Breast epithelium (tissue), 4 donors: ENCODE measurements at regions not wholly inside any gene's neighbourhood (a gene's known extent, or its start where the extent isn't known, plus 50 kb on each side); places are given as distances from the start of the nearest gene placed in this dataset.

Source experiments
- DNase-seq, 2 donors: peaks; one replicate each; pipeline ENCODE4 v3.0.0-alpha.2; 2019; ENCODE audit warnings: low spot score in 2 of 2
- H3K27ac ChIP-seq, 2 donors: fragments of 200-600 bp; sonication (generic) in 1 of 2; one replicate each; pipeline ENCODE4 v1.5.1; 2016 to 2019; ENCODE audit warnings: mild to moderate bottlenecking in 1 of 2
- H3K27me3 ChIP-seq, 2 donors: fragments of 200-600 bp; sonication (generic) in 1 of 2; one replicate each; pipeline versions ENCODE4 v1.5.1 to v1.6.0; 2017 to 2019; ENCODE audit warnings: control low read depth in 1 of 2, mild to moderate bottlenecking in 1 of 2
- H3K36me3 ChIP-seq: fragments of 200-600 bp; one replicate; pipeline ENCODE4 v1.5.1; 2019
- H3K4me1 ChIP-seq, 2 donors: fragments of 200-600 bp; sonication (generic); one replicate each; pipeline ENCODE4 v1.5.1; 2016 to 2019; ENCODE audit warnings: control low read depth in 1 of 2
- H3K4me3 ChIP-seq, 3 donors: fragments of 200-600 bp; sonication (generic); 1 replicate in 2 of 3; 2 replicates in 1 of 3; pipeline ENCODE4 v1.5.1; 2016 to 2019; ENCODE audit warnings: mild to moderate bottlenecking in 3 of 3, moderate library complexity in 2 of 3
- H3K9me3 ChIP-seq, 2 donors: fragments of 200-600 bp; sonication (generic) in 1 of 2; one replicate each; pipeline ENCODE4 v1.5.1; 2016 to 2019; ENCODE audit warnings: control low read depth in 1 of 2
- CTCF ChIP-seq, 3 donors: fragments of 450-650 bp; IDR thresholded peaks; one replicate each; pipeline ENCODE4 v1.5.1; 2016 to 2017; ENCODE audit warnings: antibody characterized with exemption in 3 of 3, mild to moderate bottlenecking in 3 of 3, moderate library complexity in 3 of 3
- POLR2A ChIP-seq: fragments of 450-650 bp; IDR thresholded peaks from one replicate; pipeline ENCODE4 v1.6.1; 2016; ENCODE audit warnings: antibody characterized with exemption, mild to moderate bottlenecking, moderate library complexity
- POLR2AphosphoS5 ChIP-seq, 3 donors: sonication (generic); formaldehyde crosslinking; IDR thresholded peaks; one replicate each; pipeline ENCODE4 v1.6.1; 2017; ENCODE audit warnings: antibody characterized with exemption in 3 of 3
- intact Hi-C: fragments of 100-400 bp; cut with DNase I; formaldehyde crosslinking; loops from one replicate; pipeline ENCODE4 v1.15.1; 2023; ENCODE audit warnings: low total_unique reads

- H3K4me3 ChIP-seq, result no peak overlapping the region
- intact Hi-C loops, result no loop called here
- H3K36me3 ChIP-seq, result no peaks in the 10 kb centered on the region
- H3K9me3 ChIP-seq, result no peaks in the 10 kb centered on the region
- H3K27ac ChIP-seq, result no peak overlapping the region
- TF ChIP-seq POLR2AphosphoS5 (IDR thresholded peaks at IDR 0.05), result no peak
- no peak for TF ChIP-seq CTCF (IDR thresholded peaks at IDR 0.05)
- no peak for TF ChIP-seq POLR2A
- H3K27me3 ChIP-seq, result no peaks in the 10 kb centered on the region
- H3K4me1 ChIP-seq, result no peaks in the 10 kb centered on the region
- no peak for DNase-seq
These were observed 630.5 kb downstream of the CBLN2 start for GRCh38 chr18:71913641-71914040.

- Histone ChIP-seq H3K4me3 (no peak overlapping the region), H3K36me3 (no peaks in the 10 kb centered on the region), H3K4me1 (no peaks in the 10 kb centered on the region), H3K27me3 (no peaks in the 10 kb centered on the region), H3K27ac (no peak overlapping the region), H3K9me3 (no peaks in the 10 kb centered on the region)
- no peak for DNase-seq
- intact Hi-C loops, result no loop called here
- TF ChIP-seq CTCF (IDR thresholded peaks at IDR 0.05), result no peak
- no peak for TF ChIP-seq POLR2A
- no peak for TF ChIP-seq POLR2AphosphoS5 (IDR thresholded peaks at IDR 0.05)
These were observed 641.7 kb downstream of the CBLN2 start for GRCh38 chr18:71902482-71902881.

- no peak overlapping the region for H3K27ac ChIP-seq
- no peak overlapping the region for H3K4me3 ChIP-seq
- no peak for DNase-seq
- no peaks in the 10 kb centered on the region for H3K4me1 ChIP-seq
- no peaks in the 10 kb centered on the region for H3K9me3 ChIP-seq
- no peak for TF ChIP-seq CTCF (IDR thresholded peaks at IDR 0.05)
- no peak for TF ChIP-seq POLR2AphosphoS5 (IDR thresholded peaks at IDR 0.05)
- no peak for TF ChIP-seq POLR2A
- H3K27me3 ChIP-seq, result no peaks in the 10 kb centered on the region
- H3K36me3 ChIP-seq, result no peaks in the 10 kb centered on the region
- intact Hi-C loops, result no loop called here
These were observed 644.3 kb downstream of the CBLN2 start for GRCh38 chr18:71899707-71900472.

GRCh38 chr18:71899183-71899582, 645.0 kb downstream of the CBLN2 start:
- Histone ChIP-seq H3K9me3 (no peaks in the 10 kb centered on the region), H3K4me3 (no peak overlapping the region), H3K4me1 (no peaks in the 10 kb centered on the region), H3K27me3 (no peaks in the 10 kb centered on the region), H3K36me3 (no peaks in the 10 kb centered on the region), H3K27ac (no peak overlapping the region)
- TF ChIP-seq CTCF (IDR thresholded peaks at IDR 0.05) (no peak), POLR2A (no peak), POLR2AphosphoS5 (IDR thresholded peaks at IDR 0.05) (no peak)
- no peak for DNase-seq
- intact Hi-C loops, result no loop called here

- H3K4me1 ChIP-seq, result no peaks in the 10 kb centered on the region
- no peak overlapping the region for H3K4me3 ChIP-seq
- DNase-seq, result no peak
- no peak overlapping the region for H3K27ac ChIP-seq
- intact Hi-C loops, result no loop called here
- H3K9me3 ChIP-seq, result no peaks in the 10 kb centered on the region
- H3K36me3 ChIP-seq, result no peaks in the 10 kb centered on the region
- H3K27me3 ChIP-seq, result no peaks in the 10 kb centered on the region
- TF ChIP-seq POLR2A (no peak), CTCF (IDR thresholded peaks at IDR 0.05) (no peak), POLR2AphosphoS5 (IDR thresholded peaks at IDR 0.05) (no peak)
These were observed 656.6 kb downstream of the CBLN2 start for GRCh38 chr18:71887509-71887908.
